HepG2 (cell line): ENCODE measurements at regions not wholly inside any gene's neighbourhood (a gene's known extent, or its start where the extent isn't known, plus 50 kb on each side); places are given as distances from the start of the nearest gene placed in this dataset.

Source experiments
- ATAC-seq: fragments of 200-7000 bp; cut with Tn5 transposase; 3 replicates; pipeline ENCODE4 v1.9.1; 2020; ENCODE audit warnings: mild to moderate bottlenecking, moderate library complexity
- BruUV-seq: library from RNA; stranded (reverse); fragments of 400-500 nt; replicated peaks from 2 replicates; lab custom pipeline; 2021; lab: Mats Ljungman, UMichigan
- CTCF ChIA-PET: fragments of 300-600 bp; formaldehyde crosslinking; extraction: SDS; loops from one replicate; lab custom pipeline; 2021; ENCODE audit warnings: low total read pairs, inconsistent platforms, low intra/inter-chr PET ratio; lab: Yijun Ruan, JAX
- POLR2A ChIA-PET: fragments of 350-600 bp; sonication (Branson Sonifier 250); formaldehyde crosslinking; loops from one replicate; lab custom pipeline; 2020; ENCODE audit warnings: antibody characterized with exemption, inconsistent platforms; lab: Yijun Ruan, JAX
- DNase-seq: peaks from one replicate; pipeline ENCODE4 v3.0.0-alpha.2; 2015; ENCODE audit warnings: low spot score
- FAIRE-seq: peaks from 3 replicates; lab custom pipeline; 2011; peaks lifted over from hg19 to GRCh38; lab: Jason Lieb, UNC
- H2AFZ ChIP-seq: one replicate; pipeline ENCODE4 v1.6.1; 2011; ENCODE audit warnings: low read length, inconsistent platforms
- H3K27ac ChIP-seq: fragments of 300-600 bp; 3 replicates; pipeline ENCODE4 v1.8.0; 2011; ENCODE audit warnings: mixed run types, mild to moderate bottlenecking, mixed read lengths, low read length, inconsistent platforms; ENCODE audit not compliant: insufficient read depth; ENCODE audit errors: extremely low read length
- H3K27me3 ChIP-seq, 2 experiments: fragments of 200-600 bp in 1 of 2; 2 replicates in 1 of 2; 3 replicates in 1 of 2; pipeline versions ENCODE4 v1.6.0 to v1.8.0; 2011; ENCODE audit warnings: low read length in 2 of 2, mild to moderate bottlenecking in 2 of 2, moderate library complexity in 2 of 2, inconsistent platforms in 1 of 2; ENCODE audit not compliant: insufficient read depth in 2 of 2, control insufficient read depth in 1 of 2
- H3K36me3 ChIP-seq, 2 experiments: fragments of 200-600 bp in 1 of 2; replicated peaks in 1 of 2; 2 replicates in 1 of 2; 3 replicates in 1 of 2; pipeline versions ENCODE4 v1.5.1 to v1.8.0; 2011; ENCODE audit warnings: low read length in 2 of 2, inconsistent platforms in 1 of 2; ENCODE audit not compliant: insufficient read depth in 2 of 2, control insufficient read depth in 1 of 2
- H3K4me1 ChIP-seq: 2 replicates; pipeline ENCODE4 v1.5.1; 2012; ENCODE audit warnings: low read length, inconsistent platforms; ENCODE audit not compliant: insufficient read depth
- H3K4me2 ChIP-seq: 2 replicates; pipeline ENCODE4 v1.6.0; 2011; ENCODE audit warnings: low read depth, low read length, inconsistent platforms
- H3K4me3 ChIP-seq, 3 experiments: fragments of 200-600 bp in 1 of 3; sonication (generic), shearing (Covaris generic) in 1 of 3; replicated peaks in 1 of 3; 2 replicates each; pipeline ENCODE4 v1.5.1; 2011 to 2016; ENCODE audit warnings: low read length in 3 of 3, inconsistent platforms in 2 of 3, low read depth in 2 of 3, mild to moderate bottlenecking in 2 of 3, control low read depth in 1 of 3, mixed read lengths in 1 of 3; ENCODE audit not compliant: insufficient read depth in 1 of 3
- H3K79me2 ChIP-seq: one replicate; pipeline ENCODE4 v1.6.1; 2011; ENCODE audit warnings: low read length, inconsistent platforms; ENCODE audit not compliant: insufficient read depth
- H3K9ac ChIP-seq: 2 replicates; pipeline ENCODE4 v1.6.0; 2011; ENCODE audit warnings: mild to moderate bottlenecking, low read depth, low read length, inconsistent platforms; ENCODE audit not compliant: insufficient read depth
- H3K9me3 ChIP-seq: 2 replicates; pipeline ENCODE4 v1.5.1; 2012; ENCODE audit warnings: mild to moderate bottlenecking, low read length
- H4K20me1 ChIP-seq: 2 replicates; pipeline ENCODE4 v1.6.0; 2011; ENCODE audit warnings: inconsistent platforms, mild to moderate bottlenecking, low read length, moderate library complexity; ENCODE audit not compliant: insufficient read depth
- CEBPZ ChIP-seq: IDR thresholded peaks from 2 replicates; pipeline ENCODE4 v1.6.1; 2012; ENCODE audit warnings: low read length, improper control_type of control experiment
- DZIP1 ChIP-seq: sonication (generic); formaldehyde crosslinking; IDR thresholded peaks from 2 replicates; pipeline ENCODE4 v1.5.0; 2020; ENCODE audit warnings: mild to moderate bottlenecking, missing genetic modification reagents
- HIC2 ChIP-seq: sonication (generic); formaldehyde crosslinking; IDR thresholded peaks from 2 replicates; pipeline ENCODE4 v1.9.0; 2022; ENCODE audit warnings: low read depth, missing genetic modification reagents
- HNF4A ChIP-seq: sonication (generic); formaldehyde crosslinking; IDR thresholded peaks from 2 replicates; pipeline ENCODE4 v1.4.0; 2020; ENCODE audit warnings: missing genetic modification reagents
- KAT2B ChIP-seq: fragments of 150-350 bp; IDR thresholded peaks from 2 replicates; pipeline ENCODE4 v1.6.1; 2014; ENCODE audit warnings: low read depth, low read length, borderline replicate concordance
- KAT8 ChIP-seq: IDR thresholded peaks from 2 replicates; pipeline ENCODE4 v1.6.1; 2016; ENCODE audit warnings: missing genetic modification reagents, missing compliant biosample characterization
- SMARCE1 ChIP-seq: fragments of 450-650 bp; IDR thresholded peaks from 2 replicates; pipeline ENCODE4 v1.6.1; 2017; ENCODE audit warnings: borderline replicate concordance
- TGIF2 ChIP-seq: IDR thresholded peaks from 2 replicates; pipeline ENCODE4 v1.6.1; 2016; ENCODE audit warnings: control low read depth, missing compliant biosample characterization
- ZBTB25 ChIP-seq: IDR thresholded peaks from 2 replicates; pipeline ENCODE4 v1.6.1; 2018; ENCODE audit warnings: missing genetic modification reagents
- ZMAT3 ChIP-seq: sonication (generic); formaldehyde crosslinking; conservative IDR thresholded peaks from 2 replicates; pipeline ENCODE4 v1.7.0; 2021; ENCODE audit warnings: missing genetic modification reagents
- ZMYM4 ChIP-seq: sonication (generic); formaldehyde crosslinking; IDR thresholded peaks from 2 replicates; pipeline ENCODE4 v1.8.1; 2023; ENCODE audit warnings: mild to moderate bottlenecking, missing genetic modification reagents
- ZNF652 ChIP-seq: IDR thresholded peaks from 2 replicates; pipeline ENCODE4 v1.6.1; 2016; ENCODE audit warnings: low read depth, borderline replicate concordance
- WGBS: methylation state at CpG from one replicate; pipeline ENCODE4 v1.1.6; 2017; ENCODE audit warnings: low lambda C conversion rate; 5-methylcytosine and 5-hydroxymethylcytosine counted together
- in situ Hi-C: cut with HindIII; loops from 2 replicates; pipeline ENCODE4 v1.10.0; 2017; ENCODE audit warnings: low pct_unique_long_range_greater_than_20kb; ENCODE audit not compliant: extremely low pct_ligation_motif_present
- intact Hi-C: fragments of 100-400 bp; cut with micrococcal nuclease; formaldehyde crosslinking; loops from one replicate; pipeline ENCODE4 v1.10.0; 2022; ENCODE audit not compliant: unreplicated experiment

GRCh38 chr12:3359478-3359877 lies 131.5 kb upstream of the PRMT8 start:
- FAIRE-seq = no peak
- WGBS = 26% methylated on average over 2 of the region's 2 CpGs
- Histone ChIP-seq H3K27me3 (peaks cover 7 to 46% of the 10 kb centered on the region in 2 experiments), H3K4me3 (no peak overlapping the region), H3K4me1 (no peaks in the 10 kb centered on the region), H3K36me3 (no peaks in the 10 kb centered on the region), H2AFZ (no peak overlapping the region), H3K9ac (no peak overlapping the region), H3K4me2 (no peak overlapping the region), H3K79me2 (no peaks in the 10 kb centered on the region), H3K27ac (no peak overlapping the region), H3K9me3 (no peaks in the 10 kb centered on the region), H4K20me1 (no peaks in the 10 kb centered on the region)
- intact Hi-C loops = no loop called here
- no peak for ATAC-seq
- ChIA-PET CTCF (no interaction called here), POLR2A (no interaction called here)
- in situ Hi-C loops = no loop called here
- no peak for DNase-seq
- BruUV-seq = no TSS peak
- TF ChIP-seq ZBTB25 (CRISPR knock-in tag) (no peak), DZIP1 (CRISPR knock-in tag) (no peak), TGIF2 (CRISPR knock-in tag) (no peak), HIC2 (no peak), ZMAT3 (CRISPR knock-in tag) (no peak), CEBPZ (no peak), HNF4A (CRISPR knock-in tag) (no peak), ZNF652 (CRISPR knock-in tag) (no peak), KAT8 (no peak), ZMYM4 (CRISPR knock-in tag) (no peak), SMARCE1 (no peak), KAT2B (no peak)
